Muscle of leg (tissue), 3 donors: ENCODE measurements at regions not wholly inside any gene's neighbourhood (a gene's known extent, or its start where the extent isn't known, plus 50 kb on each side); places are given as distances from the start of the nearest gene placed in this dataset.
"Not testable (repeated sequence)": the region's sequence is repeated elsewhere in the genome, so short reads cannot be mapped to it uniquely, and the experiment has no call there.

ENCODE experiments used
- DNase-seq: peaks from one replicate; pipeline ENCODE4 v3.0.0; 2013
- H3K27ac ChIP-seq: one replicate; pipeline ENCODE4 v1.5.1; 2013; ENCODE audit warnings: mild to moderate bottlenecking, low read length, control low read depth
- H3K27me3 ChIP-seq: one replicate; pipeline ENCODE4 v1.6.1; 2013; ENCODE audit warnings: low read length; ENCODE audit not compliant: control insufficient read depth, insufficient read depth
- H3K36me3 ChIP-seq: one replicate; pipeline ENCODE4 v1.6.1; 2013; ENCODE audit warnings: low read length; ENCODE audit not compliant: control insufficient read depth, insufficient read depth
- H3K4me1 ChIP-seq: one replicate; pipeline ENCODE4 v1.6.1; 2013; ENCODE audit warnings: low read length; ENCODE audit not compliant: control insufficient read depth, insufficient read depth
- H3K4me3 ChIP-seq: one replicate; pipeline ENCODE4 v1.5.1; 2013; ENCODE audit warnings: low read length, control low read depth
- H3K9me3 ChIP-seq: replicated peaks from 2 replicates; pipeline ENCODE4 v1.6.1; 2013; ENCODE audit warnings: low read depth, low read length; ENCODE audit not compliant: control insufficient read depth
- WGBS: methylation state at CpG from one replicate; pipeline ENCODE4 v1.1.5; 2013; ENCODE audit warnings: missing lambda C conversion rate; ENCODE audit not compliant: insufficient coverage; 5-methylcytosine and 5-hydroxymethylcytosine counted together

DNA sequence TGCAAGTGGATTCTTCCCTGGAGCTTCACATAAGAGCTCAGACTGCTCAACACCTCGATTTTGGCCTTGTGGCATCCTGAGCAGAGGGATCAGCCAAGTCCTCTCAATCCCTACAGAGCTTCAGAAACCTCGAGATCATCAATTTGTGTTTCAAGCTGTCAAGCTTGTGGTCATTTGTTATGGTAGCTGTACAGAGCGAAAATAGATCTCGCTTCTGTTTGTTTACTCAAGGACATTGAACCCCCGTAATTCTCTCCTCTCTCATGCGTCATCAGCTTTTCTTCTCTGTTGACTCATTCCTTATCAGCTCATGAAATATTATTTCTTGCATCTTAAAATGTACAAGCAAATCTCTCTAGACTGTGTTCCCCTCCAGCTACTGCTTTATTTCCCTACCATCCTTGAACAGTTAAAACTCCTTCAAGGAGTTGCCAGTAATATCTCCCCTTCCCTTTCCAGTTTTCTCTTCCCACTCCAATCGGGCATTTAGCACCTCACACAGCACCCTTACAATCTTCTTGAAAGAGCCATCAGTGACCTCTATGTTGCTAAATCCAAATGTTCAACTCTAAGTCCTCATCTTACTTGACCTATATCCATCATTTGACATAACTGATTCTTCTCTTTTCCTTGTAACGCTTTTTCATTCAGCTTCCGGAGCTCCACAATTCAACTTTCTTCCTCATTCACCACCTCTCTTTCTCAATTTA is 106.2 kb upstream of the FAT1 start:
- Histone ChIP-seq H3K27me3 (no peaks in the 10 kb centered on the region), H3K27ac (no peak overlapping the region), H3K36me3 (no peaks in the 10 kb centered on the region), H3K4me1 (peaks cover 4% of the 10 kb centered on the region), H3K4me3 (no peak overlapping the region), H3K9me3 (no peaks in the 10 kb centered on the region)
- DNase-seq: no peak
- 81% methylated on average over 6 of the region's 9 CpGs for WGBS

DNA sequence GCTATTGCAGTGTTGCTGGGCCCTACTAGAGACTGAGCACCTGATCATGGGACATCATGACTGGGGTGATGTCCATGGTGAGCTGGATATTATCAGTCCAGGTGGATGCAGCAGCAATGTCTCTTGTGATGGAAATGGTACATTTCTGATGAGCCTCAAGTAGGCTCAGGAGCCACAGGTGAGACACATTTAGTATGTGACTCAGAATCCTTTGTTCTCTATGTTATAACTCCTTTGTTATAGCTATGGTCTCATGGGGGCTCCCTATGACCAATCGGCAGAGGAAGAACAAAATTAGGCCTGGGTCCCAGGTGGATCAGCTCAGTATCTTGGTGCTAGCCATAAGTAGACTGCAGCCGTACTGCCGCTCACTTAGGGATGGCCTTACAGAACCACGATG is 107.9 kb upstream of the FAT1 start:
- H3K36me3 ChIP-seq: no peaks in the 10 kb centered on the region
- H3K27me3 ChIP-seq: no peaks in the 10 kb centered on the region
- H3K4me3 ChIP-seq: no peak overlapping the region
- H3K4me1 ChIP-seq: peaks cover 4% of the 10 kb centered on the region
- no peak for DNase-seq
- 64% methylated on average over 3 of the region's 4 CpGs for WGBS
- H3K9me3 ChIP-seq: no peaks in the 10 kb centered on the region
- no peak overlapping the region for H3K27ac ChIP-seq

DNA sequence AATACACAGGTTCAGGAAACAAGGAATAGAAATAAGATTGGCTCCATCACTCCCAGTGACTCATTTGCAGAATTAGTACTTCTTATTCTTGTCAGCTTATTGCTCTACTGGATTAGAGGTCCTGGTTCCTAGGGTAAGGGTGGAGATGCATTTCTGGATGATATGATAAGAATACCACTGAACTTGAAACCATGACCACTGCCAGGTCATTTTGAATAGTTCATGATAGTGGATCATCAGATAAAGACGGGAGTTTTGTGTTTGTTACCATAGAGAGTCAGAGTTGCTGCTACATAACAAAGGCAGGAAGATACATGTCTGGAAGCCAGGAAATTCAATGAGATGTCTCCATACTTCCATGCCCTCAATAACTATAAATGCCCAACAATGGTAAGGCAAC is 109.2 kb upstream of the FAT1 start:
- no CpG with 5 or more reads among the region's 1 CpG for WGBS
- Histone ChIP-seq H3K27me3 (no peaks in the 10 kb centered on the region), H3K36me3 (no peaks in the 10 kb centered on the region), H3K27ac (no peak overlapping the region), H3K4me3 (no peak overlapping the region), H3K4me1 (no peaks in the 10 kb centered on the region), H3K9me3 (no peaks in the 10 kb centered on the region)
- no peak for DNase-seq

DNA sequence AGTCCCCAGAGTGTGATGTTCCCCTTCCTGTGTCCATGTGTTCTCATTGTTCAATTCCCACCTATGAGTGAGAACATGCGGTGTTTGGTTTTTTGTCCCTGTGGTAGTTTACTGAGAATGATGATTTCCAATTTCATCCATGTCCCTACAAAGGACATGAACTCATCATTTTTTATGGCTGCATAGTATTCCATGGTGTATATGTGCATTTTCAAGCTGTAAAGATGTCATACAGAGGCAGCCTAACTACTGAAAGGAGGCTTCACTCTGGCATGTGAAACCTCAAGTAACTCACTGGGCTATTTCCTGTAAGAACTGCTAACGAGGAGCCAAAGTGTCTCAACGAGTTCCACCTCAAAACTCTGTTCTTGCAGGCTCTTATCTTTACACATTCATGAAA is 113.8 kb upstream of the FAT1 start:
- H3K27me3 ChIP-seq, DNase-seq, H3K9me3 ChIP-seq, H3K4me1 ChIP-seq, H3K4me3 ChIP-seq, H3K27ac ChIP-seq, H3K36me3 ChIP-seq: not testable (repeated sequence)
- no CpG with 5 or more reads among the region's 3 CpGs for WGBS

DNA sequence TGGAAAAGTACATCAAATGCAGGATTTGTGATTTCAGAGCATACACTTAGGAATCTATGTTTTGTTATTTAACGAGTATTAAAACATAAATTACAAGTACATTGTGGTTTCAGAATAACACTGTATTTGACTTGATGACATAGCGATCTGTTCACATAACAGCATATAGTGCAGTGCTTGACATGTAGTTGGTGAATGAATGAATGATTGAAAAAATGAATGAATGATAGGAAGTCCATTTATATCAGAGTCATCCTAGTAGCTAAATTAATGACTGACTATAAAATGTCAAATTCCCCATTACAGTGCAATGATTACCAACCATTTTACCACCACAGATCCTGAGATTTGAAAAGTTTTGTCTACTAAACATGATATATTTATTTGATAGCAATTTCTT is 114.6 kb upstream of the FAT1 start:
- DNase-seq: no peak
- H3K27ac ChIP-seq: no peak overlapping the region
- WGBS: no CpG with 5 or more reads among the region's 2 CpGs
- no peaks in the 10 kb centered on the region for H3K9me3 ChIP-seq
- peaks cover 6% of the 10 kb centered on the region for H3K4me1 ChIP-seq
- no peaks in the 10 kb centered on the region for H3K36me3 ChIP-seq
- no peaks in the 10 kb centered on the region for H3K27me3 ChIP-seq
- no peak overlapping the region for H3K4me3 ChIP-seq

DNA sequence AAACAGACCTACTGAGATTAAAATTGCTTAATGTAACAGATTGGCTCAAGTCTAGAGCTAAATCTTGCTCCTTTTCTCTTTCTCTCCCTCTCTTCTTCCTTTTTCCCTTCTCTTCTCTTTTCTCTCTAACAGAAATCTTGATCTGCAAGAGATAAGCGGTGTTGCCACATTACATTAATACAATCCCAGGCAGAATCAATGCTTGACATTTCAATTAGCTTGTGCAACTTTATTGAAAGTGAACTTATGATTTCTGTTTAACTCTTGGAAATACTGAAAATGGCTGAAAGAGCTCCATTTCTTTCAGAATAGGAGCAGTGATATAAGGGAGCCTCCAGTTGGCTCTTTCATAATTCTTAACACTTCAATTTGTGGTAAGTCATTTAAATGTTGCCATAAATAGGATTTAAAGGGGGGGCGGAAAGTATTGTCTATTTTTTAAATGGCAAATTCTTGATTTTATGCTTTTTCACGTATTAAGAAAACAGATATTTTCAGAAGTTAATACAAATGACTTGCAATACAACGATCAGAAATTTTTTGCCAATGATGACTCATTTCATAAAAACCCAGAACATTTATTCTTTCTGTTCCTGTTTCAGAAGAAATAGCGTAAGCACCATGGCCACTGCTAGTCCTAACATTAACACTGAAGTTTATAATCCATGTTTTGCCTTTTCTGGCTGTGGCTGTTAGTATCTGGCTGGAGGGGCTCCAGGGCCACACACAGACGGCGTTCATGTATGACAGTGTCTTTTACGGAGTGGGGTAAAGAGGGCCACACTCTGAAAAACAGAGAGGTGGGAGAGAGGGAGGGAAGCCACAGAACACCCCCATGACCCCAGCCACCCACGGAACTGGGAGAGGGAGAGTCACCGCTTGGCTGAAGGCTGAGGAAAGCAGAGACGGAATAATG is 115.7 kb upstream of the FAT1 start:
- peaks cover 15% of the 10 kb centered on the region for H3K4me1 ChIP-seq
- peak overlapping the region; percentile 60 for H3K27ac ChIP-seq
- H3K4me3 ChIP-seq: no peak overlapping the region
- DNase-seq: peak; percentile 72
- no peaks in the 10 kb centered on the region for H3K36me3 ChIP-seq
- no peaks in the 10 kb centered on the region for H3K9me3 ChIP-seq
- no peaks in the 10 kb centered on the region for H3K27me3 ChIP-seq
- no CpG with 5 or more reads among the region's 11 CpGs for WGBS

DNA sequence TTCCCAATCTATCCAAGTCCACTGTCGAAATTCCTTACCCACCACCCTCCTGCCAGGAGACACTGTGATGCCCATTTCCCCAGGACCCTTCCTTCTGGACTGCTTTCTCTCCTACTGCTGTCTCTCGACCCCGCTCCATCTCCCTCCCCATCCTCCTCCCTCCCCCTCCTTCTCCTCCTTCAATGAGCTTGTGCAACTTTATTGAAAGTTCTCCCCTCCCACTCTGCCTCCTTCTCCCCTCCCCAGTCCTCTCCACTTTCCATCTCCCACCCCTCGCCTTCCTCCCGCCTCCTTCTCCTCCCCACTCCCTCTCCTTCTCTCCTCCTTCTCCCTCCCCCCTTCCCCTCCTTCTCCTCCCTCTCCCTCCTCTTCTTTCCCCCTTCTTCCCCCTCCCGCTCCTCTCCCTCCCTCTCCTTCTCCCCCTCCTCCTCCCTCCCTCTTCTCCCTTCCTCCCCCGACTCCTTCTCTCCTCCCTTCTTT is 116.6 kb upstream of the FAT1 start:
- peak; percentile 39 for DNase-seq
- Histone ChIP-seq H3K4me3 (no peak overlapping the region), H3K27me3 (no peaks in the 10 kb centered on the region), H3K4me1 (peaks cover 18% of the 10 kb centered on the region), H3K36me3 (no peaks in the 10 kb centered on the region), H3K9me3 (no peaks in the 10 kb centered on the region), H3K27ac (no peak overlapping the region)
- WGBS: 87% methylated on average over 6 of the region's 7 CpGs

DNA sequence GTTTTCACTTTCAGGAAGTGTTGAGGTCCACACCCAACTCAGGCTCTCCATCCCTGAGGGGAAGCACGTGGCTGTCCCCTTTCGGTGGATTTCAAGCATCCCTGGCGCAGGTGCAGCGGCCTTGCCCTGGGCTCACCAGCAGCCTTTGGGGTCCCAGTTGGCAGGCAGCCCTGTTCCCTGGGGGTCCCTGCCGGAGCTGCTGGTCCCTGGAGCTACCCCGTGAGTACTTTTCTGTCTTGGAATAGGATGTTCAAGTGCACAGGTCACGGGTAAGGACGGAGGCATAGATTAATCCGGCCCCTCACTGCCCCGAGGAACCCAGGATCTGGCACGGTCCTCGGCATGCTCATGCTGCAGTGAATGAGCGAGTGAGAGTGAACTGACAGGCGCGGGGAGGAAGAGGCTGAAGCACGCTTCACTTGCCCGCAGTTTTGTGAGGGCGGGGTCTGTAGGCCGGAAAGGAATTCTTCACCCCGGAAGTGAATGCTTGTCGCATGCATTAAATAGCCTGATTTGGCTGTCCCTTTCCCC is 117.2 kb upstream of the FAT1 start:
- 79% methylated on average over 18 of the region's 21 CpGs for WGBS
- no peaks in the 10 kb centered on the region for H3K36me3 ChIP-seq
- H3K9me3 ChIP-seq: no peaks in the 10 kb centered on the region
- H3K4me1 ChIP-seq: peaks cover 20% of the 10 kb centered on the region
- no peak overlapping the region for H3K27ac ChIP-seq
- no peak overlapping the region for H3K4me3 ChIP-seq
- no peak for DNase-seq
- no peaks in the 10 kb centered on the region for H3K27me3 ChIP-seq

DNA sequence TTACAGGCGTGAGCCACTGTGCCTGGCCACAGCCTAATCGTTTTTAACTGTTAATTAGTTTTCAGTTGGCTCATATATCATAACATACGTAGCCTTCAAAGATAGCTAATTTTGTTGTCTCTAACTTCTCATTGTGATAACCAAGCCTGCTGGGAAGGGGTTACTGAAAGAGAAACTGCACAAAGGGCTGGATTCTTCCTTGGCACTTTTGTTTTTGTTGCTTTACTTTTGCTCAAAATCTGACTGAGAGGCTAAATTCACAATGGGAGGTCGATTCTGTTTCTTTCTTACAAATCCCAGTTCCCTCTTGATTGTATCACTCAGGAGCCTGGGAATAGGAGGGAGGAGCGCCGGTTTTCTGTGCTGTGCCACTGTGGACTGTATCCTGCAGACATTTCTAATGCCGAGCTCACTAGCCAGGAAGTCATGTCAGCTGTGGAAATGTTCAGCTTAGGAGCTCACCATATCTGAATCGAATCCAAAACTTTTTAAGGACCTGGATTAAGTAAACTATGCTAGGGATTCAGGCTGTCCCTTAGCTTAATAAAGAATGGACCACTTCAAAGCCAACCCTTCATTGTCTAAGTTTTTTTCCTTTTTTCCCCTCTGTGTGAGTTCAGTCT is 120.5 kb upstream of the FAT1 start:
- Histone ChIP-seq H3K27ac (peak overlapping the region; percentile 69), H3K36me3 (no peaks in the 10 kb centered on the region), H3K4me3 (peak overlapping the region; percentile 0), H3K27me3 (no peaks in the 10 kb centered on the region), H3K9me3 (no peaks in the 10 kb centered on the region), H3K4me1 (peaks cover 20% of the 10 kb centered on the region)
- peak; percentile 89 for DNase-seq
- WGBS: 13% methylated on average over 4 of the region's 8 CpGs
